AG10803 (cell line): ENCODE measurements at regions not wholly inside any gene's neighbourhood (a gene's known extent, or its start where the extent isn't known, plus 50 kb on each side); places are given as distances from the start of the nearest gene placed in this dataset.

ENCODE experiments used
- DNase-seq: peaks from one replicate; pipeline ENCODE4 v3.0.0; 2010; ENCODE audit warnings: low read depth
- H3K4me3 ChIP-seq: 2 replicates; pipeline ENCODE4 v1.5.1; 2011; ENCODE audit warnings: mild to moderate bottlenecking, low read length, control low read depth
- CTCF ChIP-seq: conservative IDR thresholded peaks from 2 replicates; pipeline ENCODE4 v1.5.1; 2011; ENCODE audit warnings: mild to moderate bottlenecking, low read length, control low read depth, inconsistent platforms

GRCh38 chr6:85792254-85792653 is 149.6 kb upstream of the SYNCRIP start:
- no peak overlapping the region for H3K4me3 ChIP-seq
- TF ChIP-seq CTCF: no peak
- DNase-seq: no peak

GRCh38 chr6:85775883-85776282 is 133.2 kb upstream of the SYNCRIP start:
- TF ChIP-seq CTCF: no peak
- H3K4me3 ChIP-seq: no peak overlapping the region
- no peak for DNase-seq

DNA sequence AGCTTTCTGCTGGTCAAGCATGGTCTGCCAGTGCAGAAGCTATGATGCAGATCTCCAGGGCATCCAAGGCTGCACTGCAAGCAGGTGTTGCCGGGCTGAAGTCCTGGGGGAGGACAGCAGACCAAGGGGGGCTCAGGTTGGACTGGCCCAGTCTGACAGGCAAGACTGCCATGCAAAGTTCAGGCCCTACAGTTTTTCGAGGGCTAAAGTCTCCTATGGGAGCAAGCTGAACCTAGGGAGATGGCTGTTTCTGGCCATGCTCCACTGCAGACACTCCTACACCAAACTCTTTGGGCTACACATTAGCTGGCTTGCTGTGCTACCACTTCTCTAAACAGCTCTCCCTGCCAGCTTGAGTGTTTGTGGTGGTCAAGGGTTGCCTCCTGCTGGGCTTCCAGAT is 130.0 kb upstream of the SYNCRIP start:
- TF ChIP-seq CTCF: no peak
- H3K4me3 ChIP-seq: no peak overlapping the region
- no peak for DNase-seq

DNA sequence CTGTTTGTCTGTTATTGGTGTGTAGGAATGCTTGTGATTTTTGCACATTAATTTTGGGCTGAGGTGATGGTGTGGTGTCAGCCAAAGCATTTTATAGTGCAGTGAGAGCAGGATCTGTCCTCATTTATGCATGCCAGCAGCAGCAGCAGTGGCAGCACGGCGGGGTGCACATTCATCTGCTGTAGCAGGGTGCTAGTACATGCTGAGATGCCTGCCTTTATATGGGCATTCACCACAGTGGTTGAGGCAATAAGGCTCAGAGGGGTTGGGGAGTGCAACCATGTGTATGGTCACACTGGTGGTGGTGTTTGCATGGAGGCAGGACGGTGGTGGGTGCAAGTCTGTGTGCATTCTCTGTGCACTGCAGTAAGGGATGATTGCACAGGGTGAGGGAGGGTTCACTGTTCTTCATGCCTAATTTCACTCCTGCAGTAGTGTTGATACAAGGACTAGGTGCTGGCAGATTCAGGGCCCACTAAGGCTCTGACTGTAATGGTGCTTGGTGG is 129.3 kb upstream of the SYNCRIP start:
- H3K4me3 ChIP-seq: no peak overlapping the region
- DNase-seq: no peak
- TF ChIP-seq CTCF: no peak

DNA sequence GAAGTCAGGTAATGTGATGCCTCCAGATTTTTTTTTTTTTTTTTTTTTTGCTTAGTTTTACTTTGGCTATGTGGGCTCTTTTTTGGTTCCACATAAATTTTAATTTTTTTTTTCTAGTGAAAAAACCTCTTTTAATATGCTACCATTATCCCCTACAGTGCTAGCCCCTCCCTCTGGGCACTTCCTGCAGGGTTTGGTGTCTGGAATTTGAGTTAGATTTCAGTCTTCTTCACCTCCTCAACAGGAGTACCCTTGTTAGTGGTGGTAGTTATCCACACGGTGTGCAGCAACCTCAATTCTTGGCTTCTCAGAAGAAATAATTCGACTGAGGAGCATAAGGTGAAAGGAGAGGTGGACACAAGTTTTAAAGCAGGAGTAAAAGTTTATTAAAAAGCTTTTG is 128.8 kb upstream of the SYNCRIP start:
- no peak for TF ChIP-seq CTCF
- DNase-seq: no peak
- no peak overlapping the region for H3K4me3 ChIP-seq

GRCh38 chr6:85764844-85765243 is 122.2 kb upstream of the SYNCRIP start:
- H3K4me3 ChIP-seq: no peak overlapping the region
- no peak for TF ChIP-seq CTCF

DNA sequence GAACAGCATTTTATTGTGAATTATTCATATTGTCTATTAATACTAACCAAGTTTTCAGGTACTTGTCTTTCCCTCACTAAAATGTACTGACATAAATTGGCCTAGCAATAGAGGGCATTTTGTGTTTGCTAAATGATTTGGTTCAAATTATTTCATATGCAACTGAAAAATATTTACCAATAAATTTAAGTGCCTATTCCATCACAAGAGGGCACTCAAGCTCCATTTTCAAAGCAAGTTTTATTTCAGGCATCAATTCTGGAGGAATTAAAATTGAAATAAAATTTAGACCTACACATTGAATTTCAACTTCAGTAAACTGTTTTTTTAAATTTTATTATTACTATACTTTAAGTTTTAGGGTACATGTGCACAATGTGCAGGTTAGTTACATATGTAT is 114.3 kb upstream of the SYNCRIP start:
- TF ChIP-seq CTCF: peak; percentile 59
- no peak overlapping the region for H3K4me3 ChIP-seq
- peak; percentile 29 for DNase-seq

More at GRCh38 chr6:85764844-85765243, 122.2 kb upstream of the SYNCRIP start:
- no peak for DNase-seq
